ENCODE measurements at regions not wholly inside any gene's neighbourhood (a gene's known extent, or its start where the extent isn't known, plus 50 kb on each side); places are given as distances from the start of the nearest gene placed in this dataset.
"Not testable (repeated sequence)": the region's sequence is repeated elsewhere in the genome, so short reads cannot be mapped to it uniquely, and the experiment has no call there.

DNA sequence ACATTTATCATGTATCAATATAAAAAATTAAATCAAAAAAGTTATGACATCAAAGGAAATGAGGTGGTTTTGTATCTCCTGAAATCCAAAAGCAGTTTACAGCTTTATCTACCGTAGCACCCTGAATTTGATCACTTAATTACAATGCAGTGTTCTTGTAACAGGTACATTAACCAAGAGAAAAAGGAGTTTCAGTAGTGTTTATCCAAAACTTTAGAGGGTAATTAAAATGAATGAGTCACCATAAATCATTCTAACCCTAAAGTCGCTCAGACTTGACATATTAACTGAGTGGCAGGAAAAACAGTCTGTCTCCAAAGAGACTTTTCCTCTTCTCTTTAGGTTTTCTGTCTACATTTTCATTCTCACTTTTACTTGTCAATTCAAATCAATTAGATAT, 907.6 kb upstream of the EPHA5 start:
- DNase-seq, result no peak

DNA sequence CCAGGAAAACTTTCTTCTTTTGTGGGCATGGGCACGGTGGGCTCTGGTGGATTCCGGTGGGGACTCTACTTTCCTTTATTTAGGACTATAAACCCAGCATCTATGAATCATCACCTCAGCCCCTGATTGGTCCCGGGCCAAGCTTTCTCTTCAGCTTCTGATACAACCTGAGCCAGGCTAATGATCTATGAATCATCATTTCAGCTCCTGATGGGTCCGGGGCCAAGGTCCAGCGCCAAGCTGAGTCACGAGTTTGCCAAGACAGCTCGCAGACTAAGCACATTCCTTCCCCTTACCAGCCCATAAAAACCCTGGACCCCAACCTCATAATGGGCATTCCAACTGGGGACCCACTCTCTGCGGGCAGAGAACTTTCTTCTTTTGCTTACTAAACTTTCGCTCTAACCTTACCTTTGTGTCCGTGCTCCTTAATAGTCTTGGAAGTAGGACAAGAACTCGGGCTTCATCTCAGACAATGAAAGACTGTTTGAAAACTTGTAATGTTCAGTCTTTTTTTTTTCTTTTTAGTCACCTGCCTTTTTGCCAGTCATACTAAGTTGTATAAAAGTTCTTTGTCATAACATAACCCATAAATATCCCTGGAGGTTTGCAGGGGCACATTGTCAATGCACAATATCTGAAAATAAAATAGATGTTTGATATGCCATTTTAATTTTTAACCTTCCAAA, 904.9 kb upstream of the EPHA5 start:
- no peak for DNase-seq

DNA sequence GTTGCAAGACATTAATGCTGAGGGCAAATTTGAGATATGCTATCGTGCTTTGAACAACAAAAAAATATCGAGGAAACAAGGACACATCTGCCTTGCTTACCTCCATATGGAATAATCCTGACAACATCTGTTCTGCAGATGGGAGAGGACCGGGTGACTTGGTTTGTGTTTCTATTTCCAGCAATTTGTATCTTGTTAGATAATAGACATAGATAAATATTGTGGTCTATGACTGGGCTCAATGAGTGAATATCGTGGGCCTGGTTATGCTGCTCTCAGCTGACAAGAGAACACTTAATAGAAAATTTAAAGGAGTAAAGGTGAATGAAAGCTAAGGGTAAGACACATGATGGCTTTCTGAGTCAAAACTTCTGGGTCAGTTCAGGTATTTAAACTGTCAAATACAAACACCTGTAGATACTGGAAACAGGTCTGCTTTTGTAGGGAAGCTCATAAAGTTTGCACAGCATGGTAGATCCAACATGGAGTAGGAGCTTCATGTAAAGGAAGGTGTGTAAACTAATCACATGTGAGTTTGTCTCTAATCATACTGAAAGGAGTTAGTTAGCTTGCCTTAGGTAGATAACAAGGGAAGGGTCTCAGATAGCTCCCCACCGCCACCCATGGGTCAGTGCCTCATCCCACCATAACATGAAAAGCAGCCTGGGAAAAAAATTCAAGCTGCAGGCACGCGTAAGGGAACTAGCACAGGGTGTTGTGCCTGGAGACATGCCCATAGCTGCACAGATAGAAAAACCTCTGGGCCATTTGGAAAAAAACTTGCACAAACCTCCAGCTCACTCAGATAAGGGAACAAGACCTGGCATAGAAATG, 904.1 kb upstream of the EPHA5 start:
- DNase-seq, result no peak

DNA sequence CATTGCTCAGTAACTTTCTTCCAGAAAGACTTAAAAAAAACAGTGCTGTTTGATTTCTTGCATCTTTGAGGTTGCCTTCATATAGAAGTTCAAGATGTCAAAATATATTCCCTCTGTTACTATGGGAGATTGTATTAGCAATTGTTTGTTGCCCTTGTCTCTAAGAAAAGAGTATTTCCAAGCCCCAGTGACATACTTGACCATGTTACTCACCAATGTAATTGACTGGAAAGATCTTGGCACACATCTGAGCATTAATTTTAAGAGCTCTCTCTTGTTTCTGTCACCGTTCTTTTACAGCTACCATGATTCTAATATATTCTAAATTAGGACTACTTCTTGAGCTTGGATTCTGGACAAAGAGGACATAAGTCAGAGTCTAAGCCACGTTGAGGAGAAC, 902.7 kb upstream of the EPHA5 start:
- no peak for DNase-seq

DNA sequence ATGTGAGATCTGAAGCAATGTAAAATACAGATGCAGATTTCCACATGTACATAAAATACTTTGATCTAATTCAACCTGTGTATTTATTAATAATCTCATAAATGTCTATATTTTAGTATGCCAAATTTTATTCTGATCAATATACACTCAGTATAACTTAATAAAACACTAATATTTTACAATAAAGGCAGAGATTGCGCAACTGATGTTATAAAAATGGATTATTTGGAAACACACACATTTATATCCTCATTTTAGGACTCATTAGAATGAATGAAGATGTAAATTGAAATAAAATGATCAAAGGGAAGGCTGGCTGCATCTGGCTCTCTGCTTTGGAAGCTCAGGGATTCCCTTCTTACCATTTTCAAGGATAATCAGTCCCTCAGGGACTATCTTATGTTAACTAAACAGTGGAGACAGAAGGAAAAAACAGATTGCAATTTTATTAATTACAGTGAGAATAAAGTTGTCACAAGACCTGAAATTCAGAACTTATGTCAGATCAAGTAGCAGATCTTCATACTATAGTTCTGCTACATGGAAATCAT, 900.9 kb upstream of the EPHA5 start:
- DNase-seq, result no peak

DNA sequence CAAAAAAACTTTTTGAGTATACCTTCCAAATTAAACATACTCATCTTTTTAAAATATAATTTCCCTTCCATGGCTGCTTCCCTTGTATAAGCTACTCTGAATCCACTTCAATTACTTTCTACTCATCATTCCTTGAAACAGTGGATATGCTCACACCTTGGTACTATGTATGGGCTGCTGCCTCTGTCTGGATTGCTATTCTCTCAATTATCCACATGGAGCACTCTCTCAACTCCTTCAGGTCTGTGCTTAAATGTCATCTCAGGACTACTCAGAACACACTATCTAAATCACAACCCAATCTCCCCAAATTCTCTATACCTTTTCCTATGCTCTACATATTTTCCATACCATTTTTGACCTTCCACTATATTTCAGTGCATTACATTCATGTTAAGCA, 898.9 kb upstream of the EPHA5 start:
- DNase-seq, result no peak

DNA sequence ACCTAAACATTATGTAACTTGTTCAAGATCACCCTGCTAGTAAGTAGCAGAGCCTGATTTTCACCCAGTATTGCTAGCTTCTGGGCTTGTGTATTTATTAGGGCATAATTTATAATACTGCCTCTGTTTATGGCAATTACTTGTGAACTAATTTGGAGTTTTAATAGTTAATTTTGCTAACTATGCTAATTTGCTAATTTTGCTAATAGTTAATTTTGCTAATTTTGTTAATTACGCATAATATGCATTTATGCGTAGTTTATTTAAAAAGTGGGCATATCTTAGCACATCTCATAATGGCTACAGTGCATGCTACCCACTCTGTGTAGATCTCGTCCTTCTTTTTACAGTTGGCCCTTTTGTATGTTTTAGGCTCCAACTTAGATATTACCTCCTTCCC, 898.1 kb upstream of the EPHA5 start:
- DNase-seq, result no peak

DNA sequence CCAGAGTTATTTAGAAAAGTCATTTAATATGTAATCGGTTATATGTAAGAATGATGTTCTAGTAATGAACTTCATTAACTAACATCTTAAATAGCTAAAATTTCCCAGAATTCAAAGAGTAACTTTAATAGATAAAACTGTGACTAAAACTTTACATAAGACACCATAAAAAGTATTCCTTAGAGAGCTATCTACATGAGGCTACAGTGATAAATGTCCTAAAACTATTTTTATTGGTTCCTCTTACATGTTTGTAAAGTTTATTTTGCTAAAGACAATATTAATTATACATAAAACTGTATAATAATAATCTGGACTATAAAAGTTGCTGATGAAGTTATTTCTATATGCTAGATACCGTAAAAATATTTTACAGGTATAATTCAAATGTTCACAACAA, 897.7 kb upstream of the EPHA5 start:
- DNase-seq, result no peak

DNA sequence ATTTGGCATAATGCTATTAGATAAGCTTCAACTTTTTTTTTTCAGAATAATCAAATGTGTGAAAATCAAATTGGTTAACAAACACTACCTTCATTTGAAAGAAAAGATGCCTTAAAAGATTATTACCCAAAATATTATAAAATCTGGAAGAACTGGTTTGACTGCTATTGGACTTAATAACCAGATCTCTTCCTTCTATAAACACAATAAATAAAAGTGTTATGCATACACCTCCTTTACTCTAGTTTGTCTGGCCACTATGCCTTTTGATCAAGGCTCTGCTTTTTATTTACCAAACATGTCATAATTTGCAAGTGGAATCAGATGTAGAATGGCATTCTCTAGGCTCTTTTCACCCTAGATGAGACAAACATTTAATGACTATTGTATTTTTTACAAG, 897.3 kb upstream of the EPHA5 start:
- no peak for DNase-seq

DNA sequence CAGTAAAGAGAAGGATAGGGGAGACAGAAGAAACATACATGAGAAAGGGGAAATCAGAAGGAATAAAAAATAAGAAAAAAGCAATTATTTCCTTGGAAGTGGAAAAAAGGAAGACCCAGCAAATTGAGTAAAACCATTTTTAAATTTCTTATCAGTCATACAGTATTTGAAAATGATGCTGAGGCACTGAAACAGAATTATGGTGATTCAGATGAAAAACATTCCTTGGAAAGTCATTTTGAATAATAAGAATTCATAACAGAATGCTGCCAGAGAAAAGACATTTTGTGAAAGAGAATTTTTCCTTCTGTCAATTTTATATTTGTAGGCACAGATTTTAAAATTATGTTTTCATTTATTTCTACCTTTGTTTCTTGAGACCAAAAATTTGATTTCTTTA, 895.5 kb upstream of the EPHA5 start:
- no peak for DNase-seq

DNA sequence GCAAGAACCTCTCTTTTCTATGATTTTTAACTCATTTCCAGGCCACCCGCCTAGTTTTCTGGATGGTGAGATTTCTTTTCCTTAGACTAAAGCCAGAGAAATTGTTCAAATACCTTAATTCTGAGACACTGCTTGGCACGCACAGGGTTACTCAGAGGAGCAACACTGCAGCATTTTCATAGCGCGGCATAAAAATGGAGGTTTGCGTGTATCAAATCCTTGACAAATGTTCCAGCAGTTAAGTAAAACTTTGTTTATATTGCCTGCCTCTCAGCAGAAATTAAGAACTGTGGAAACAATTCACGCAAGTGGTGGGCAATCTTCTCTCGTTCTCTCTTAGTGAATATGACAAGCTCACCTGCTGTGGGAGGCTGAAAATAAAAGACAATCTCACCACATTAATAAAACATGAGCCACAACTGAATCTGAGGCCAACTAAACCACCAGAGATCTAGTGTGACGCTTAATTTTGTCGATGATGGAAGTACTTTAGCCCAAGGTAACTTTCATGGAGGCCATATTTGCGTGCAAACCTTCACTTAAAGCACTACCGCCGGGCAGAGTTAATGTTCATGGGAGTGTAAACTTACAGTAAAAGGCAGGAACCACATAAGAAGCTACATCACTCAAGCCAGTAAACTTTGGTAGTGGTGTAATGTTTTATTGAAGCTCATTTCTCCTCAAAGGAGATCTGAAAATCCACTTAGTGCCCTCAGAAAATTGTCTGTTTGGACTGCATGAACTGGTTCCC, 894.8 kb upstream of the EPHA5 start:
- no peak for DNase-seq

DNA sequence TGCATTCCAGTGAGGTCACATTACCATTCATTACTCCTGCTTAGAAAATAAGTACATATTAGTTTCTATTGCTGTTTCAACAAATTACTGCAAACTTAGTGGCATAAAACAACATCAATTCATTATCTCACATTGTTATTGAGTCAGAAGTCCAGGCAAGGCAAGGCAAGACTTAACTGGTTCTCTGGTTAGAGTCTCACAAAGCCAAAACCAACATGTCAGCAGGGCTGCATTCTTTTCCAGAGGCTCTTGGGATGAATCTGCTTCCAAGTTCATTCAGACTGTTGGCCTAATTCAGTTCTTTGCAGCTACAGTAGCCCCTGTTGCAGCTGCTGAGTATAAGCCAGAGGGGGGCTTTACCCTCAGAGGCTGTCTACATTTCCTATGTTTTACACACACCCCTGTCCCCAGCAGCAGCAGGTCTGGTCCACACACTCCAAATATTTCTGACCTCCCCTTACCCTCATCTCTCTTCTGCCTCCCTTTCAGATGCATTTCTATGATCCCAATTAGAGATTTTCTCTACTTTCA, 892.1 kb upstream of the EPHA5 start:
- DNase-seq, result no peak

DNA sequence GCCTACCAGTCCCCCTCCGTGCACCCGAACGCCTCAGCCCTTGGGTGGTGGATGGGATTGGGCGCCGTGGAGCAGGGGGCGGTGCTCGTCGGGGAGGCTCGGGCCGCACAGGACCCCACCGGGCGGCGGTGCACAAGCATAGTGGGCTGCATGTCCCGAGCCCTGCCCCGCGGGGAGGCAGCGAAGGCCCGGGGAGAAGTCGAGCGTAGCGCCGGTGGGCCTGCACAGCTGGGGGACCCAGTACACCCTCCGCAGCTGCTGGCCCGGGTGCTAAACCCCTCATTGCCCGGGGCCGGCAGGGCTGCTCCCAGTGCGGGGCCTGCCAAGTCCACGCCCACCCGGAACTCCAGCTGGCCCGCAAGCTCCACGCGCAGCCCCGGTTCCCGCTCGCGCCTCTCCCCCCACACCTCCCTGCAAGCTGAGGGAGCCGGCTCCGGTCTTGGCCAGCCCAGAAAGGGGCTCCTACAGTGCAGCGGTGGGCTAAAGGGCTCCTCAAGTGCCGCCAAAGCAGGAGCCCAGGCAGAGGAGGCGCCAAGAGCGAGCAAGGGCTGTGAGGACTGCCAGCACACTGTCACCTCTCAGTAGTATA, 891.3 kb upstream of the EPHA5 start:
- DNase-seq, result not testable (repeated sequence)

DNA sequence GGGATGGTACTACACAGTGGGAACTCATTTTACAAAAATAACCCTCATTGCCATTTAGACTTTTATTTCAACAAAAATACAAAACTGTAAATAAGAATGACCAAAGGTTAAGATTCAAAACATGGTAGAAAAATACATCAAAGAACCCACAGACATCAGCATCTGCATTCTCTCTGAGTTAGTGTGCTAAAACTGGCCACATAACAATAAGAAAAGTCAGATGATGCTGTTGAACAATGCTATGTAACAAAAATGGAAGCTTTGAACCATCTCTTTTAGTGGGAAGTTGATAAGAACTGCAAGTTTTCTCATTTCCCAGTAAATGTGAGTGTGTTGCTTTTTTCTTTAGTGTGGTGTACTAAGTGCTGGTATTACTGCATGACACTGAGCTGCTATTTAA, 888.4 kb upstream of the EPHA5 start:
- DNase-seq, result no peak

DNA sequence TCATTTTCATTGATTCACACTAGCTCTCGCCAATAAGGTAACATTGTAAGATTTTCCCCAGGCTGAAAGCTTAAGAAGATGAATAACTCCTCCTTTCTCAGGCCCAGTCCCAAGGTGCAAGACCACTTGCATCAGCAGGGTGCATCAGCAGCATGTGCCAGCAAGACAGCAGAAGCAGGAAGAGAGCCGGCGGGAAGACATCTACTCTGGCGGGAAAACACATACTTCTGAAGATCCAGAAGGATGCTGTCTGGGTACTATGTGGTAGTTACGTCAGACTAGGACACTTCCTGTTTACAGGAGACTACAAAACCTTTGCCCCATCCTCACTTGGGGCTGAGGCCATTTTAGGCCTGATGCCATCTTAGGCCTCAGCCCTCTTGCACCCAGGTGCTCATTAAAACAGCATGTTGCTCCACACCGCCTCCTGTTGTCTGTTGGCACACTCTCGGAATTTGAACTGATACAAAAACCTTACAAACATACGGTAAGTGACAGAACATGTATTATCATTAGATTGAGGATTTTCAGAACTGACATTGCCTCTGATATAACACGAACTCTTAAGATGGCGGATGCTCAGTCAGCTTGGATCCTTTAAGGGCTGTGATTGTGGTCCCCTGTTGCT, 886.5 kb upstream of the EPHA5 start:
- DNase-seq, result no peak

DNA sequence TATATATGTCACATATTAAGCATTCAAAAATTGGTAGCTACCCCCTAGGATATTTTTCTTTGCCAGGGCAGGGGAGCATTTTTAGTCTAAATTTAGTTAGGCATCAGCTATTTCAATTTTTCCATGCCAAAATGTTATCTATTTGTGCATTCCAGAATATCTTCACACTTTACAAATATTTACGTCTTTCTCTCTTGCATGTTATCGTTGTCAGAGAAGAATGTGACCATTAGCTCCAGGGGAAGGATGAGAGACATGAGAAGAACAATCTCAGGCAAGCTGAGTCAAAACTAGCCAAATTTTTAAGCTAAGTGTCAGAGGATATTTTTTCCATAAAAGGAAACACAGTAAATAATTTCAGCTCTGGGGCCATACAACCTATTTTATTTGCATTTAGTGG, 885.0 kb upstream of the EPHA5 start:
- no peak for DNase-seq

DNA sequence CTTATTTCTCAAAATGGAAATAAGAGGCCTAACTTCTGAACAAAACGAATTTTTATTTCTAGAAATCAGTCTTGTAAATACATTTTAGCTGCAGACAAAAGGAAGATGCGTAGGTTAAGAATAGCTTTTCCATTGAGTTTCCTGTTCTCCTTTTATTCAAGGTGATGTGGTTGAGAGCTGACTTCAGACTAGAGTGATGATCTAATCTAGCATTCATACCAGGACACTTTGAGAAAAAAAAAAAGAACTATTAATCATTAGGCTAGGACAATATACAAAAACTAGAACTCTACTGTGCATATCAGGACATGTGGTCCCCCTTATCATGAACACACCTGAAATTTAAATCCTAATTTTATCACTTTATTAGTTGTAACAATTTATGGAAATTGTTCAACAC, 884.5 kb upstream of the EPHA5 start:
- DNase-seq, result no peak

DNA sequence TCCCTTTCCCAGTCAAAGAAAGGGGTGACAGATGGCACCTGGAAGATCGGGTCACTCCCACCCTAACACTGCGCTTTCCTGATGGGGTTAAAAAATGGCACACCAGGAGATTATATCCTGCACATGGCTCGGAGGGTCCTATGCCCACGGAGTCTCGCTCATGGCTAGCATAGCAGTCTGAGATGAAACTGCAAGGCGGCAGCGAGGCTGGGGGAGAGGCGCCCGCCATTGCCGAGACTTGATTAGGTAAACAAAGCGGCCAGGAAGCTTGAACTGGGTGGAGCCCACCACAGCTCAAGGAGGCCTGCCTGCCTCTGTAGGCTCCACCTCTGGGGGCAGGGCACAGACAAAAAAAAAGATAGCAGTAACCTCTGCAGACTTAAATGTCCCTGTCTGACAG, 875.0 kb upstream of the EPHA5 start:
- DNase-seq, result not testable (repeated sequence)

DNA sequence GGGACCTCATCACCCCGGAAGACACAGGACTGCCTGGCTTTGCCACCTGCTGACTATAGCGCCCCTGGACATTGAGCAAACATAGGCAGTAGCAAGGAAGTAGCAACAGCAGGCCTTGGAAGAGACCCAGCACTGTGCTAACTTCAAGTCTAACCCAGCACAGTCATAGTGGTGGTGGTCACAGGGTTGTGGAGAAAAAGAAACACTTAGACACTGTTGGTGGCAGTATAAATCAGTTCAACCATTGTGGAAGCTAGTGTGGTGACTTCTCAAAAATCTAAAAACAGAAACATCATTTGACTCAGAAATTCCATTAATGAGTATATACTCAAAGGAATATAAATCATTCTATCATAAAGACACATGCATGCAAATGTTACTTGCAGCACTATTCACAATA, 874.0 kb upstream of the EPHA5 start:
- no peak for DNase-seq

DNA sequence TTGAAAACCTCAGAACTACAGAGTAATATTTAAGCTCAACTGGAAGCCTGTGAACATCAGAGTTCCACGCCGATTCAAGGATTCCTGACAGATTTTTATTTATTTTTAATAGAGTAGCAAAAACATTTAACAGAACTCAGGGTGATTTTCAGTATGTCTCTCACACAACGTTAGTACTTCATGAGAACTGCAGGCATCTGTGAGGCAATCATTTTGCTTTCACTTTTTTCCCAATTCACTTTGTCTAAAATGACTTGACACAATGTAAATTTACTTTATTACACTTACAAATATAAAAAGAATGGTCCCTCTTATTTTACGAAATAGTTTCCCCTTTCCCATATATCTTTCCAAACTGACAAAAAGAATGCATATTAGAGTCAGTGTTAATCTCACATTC, 869.5 kb upstream of the EPHA5 start:
- DNase-seq, result no peak

DNA sequence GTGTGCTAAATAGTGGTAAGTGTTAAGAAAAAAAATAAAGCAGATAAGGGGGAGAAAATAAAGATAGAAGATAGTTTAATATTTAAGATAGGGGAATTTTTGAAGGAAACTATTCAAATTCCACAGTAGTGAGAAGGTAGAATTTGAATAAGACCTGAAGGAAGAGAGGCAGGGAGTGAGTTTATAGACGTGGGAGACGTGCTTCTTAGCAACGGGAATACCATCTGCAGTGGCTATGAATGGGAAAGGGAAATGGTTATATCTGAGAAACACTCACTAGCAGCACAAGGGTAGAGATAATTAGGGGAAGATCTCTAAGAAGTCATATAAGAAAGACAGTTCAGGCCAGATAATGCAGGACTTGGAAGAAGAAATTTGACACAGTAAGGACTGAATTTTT, 854.5 kb upstream of the EPHA5 start:
- DNase-seq, result no peak

DNA sequence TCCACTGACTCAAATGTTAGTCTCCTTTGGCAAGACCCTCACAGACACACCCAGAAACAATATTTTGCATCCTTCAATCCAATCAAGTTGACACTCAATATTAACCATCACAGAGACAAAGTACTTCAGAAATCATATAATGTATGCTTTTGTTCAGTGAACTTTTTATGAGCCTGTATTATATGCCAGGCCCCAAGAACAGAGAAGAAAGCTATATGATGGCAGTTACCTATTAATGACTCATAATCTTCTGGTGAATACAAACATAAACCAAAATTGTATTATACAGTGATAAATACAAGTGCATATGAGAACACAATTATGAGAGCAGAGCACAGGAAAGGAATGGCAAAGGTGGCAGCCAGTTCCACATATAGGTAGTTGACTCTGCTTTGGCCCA, 852.0 kb upstream of the EPHA5 start:
- no peak for DNase-seq

DNA sequence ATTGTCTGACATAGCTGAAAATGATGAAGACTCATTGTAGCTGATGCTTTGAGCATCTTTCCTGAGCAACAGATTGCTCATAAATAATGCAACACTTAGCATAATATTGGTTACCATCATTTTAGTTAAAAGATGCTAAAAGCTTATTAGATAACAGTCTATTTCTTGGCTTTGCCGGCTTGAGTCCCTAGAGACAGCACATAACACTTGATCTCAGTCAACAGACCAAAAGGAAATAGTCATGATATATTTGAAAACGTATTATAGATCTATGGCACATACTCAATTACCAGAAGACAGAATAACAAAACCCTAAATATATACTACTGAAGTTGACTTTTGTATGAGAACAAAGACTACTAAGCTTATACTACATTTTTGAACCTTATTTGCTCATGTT, 846.7 kb upstream of the EPHA5 start:
- no peak for DNase-seq
